IMR-90 (cell line): ENCODE measurements at regions not wholly inside any gene's neighbourhood (a gene's known extent, or its start where the extent isn't known, plus 50 kb on each side); places are given as distances from the start of the nearest gene placed in this dataset.

Source experiments
- ATAC-seq: fragments of 200-7000 bp; cut with Tn5 transposase; 2 replicates; pipeline ENCODE4 v1.9.1; 2020; ENCODE audit warnings: low read depth, mild to moderate bottlenecking, moderate library complexity
- BruUV-seq: library from RNA; stranded (reverse); fragments of 400-500 nt; replicated peaks from 2 replicates; lab custom pipeline; 2021; lab: Mats Ljungman, UMichigan
- CTCF ChIA-PET: fragments of 300-600 bp; formaldehyde crosslinking; extraction: SDS; loops from one replicate; lab custom pipeline; 2021; ENCODE audit warnings: antibody characterized with exemption; lab: Yijun Ruan, JAX
- POLR2A ChIA-PET: fragments of 300-600 bp; sonication (Branson Sonifier 250); formaldehyde crosslinking; loops from one replicate; lab custom pipeline; 2022; ENCODE audit warnings: antibody characterized with exemption; ENCODE audit not compliant: unreplicated experiment; lab: Charles Lee
- DNase-seq: peaks from one replicate; pipeline ENCODE4 v3.0.0; 2013
- H2AFZ ChIP-seq: replicated peaks from 2 replicates; pipeline ENCODE3; 2013; ENCODE audit warnings: low read length, mild to moderate bottlenecking; ENCODE audit not compliant: poor library complexity
- H2AK5ac ChIP-seq: 2 replicates; pipeline ENCODE4 v1.6.1; 2013; ENCODE audit warnings: low read depth, low read length, inconsistent platforms
- H2AK9ac ChIP-seq: replicated peaks from 2 replicates; pipeline ENCODE3; 2013; ENCODE audit warnings: mild to moderate bottlenecking, low read depth, low read length, moderate library complexity; ENCODE audit not compliant: poor library complexity
- H2BK120ac ChIP-seq: 2 replicates; pipeline ENCODE4 v1.6.1; 2013; ENCODE audit warnings: low read depth, low read length, inconsistent platforms
- H2BK15ac ChIP-seq: 3 replicates; pipeline ENCODE4 v1.6.1; 2013; ENCODE audit warnings: low read depth, low read length, inconsistent platforms
- H2BK20ac ChIP-seq: 2 replicates; pipeline ENCODE4 v1.6.1; 2013; ENCODE audit warnings: low read depth, mild to moderate bottlenecking, inconsistent platforms, low read length, moderate library complexity
- H2BK5ac ChIP-seq: 2 replicates; pipeline ENCODE4 v1.6.1; 2013; ENCODE audit warnings: mild to moderate bottlenecking, low read depth, low read length, inconsistent platforms; ENCODE audit not compliant: poor library complexity, severe bottlenecking
- H3K14ac ChIP-seq: replicated peaks from 2 replicates; pipeline ENCODE4 v1.6.1; 2013; ENCODE audit warnings: low read depth, low read length, inconsistent platforms
- H3K18ac ChIP-seq: 2 replicates; pipeline ENCODE4 v1.6.1; 2013; ENCODE audit warnings: low read depth, low read length, control low read depth
- H3K23ac ChIP-seq: 2 replicates; pipeline ENCODE4 v1.6.1; 2013; ENCODE audit warnings: low read depth, low read length, inconsistent platforms
- H3K27ac ChIP-seq: 2 replicates; pipeline ENCODE4 v1.5.1; 2013; ENCODE audit warnings: mild to moderate bottlenecking, control low read depth, low read length; ENCODE audit not compliant: insufficient read depth
- H3K27me3 ChIP-seq: 2 replicates; pipeline ENCODE4 v1.6.1; 2013; ENCODE audit warnings: low read length; ENCODE audit not compliant: control insufficient read depth, insufficient read depth
- H3K36me3 ChIP-seq: 2 replicates; pipeline ENCODE4 v1.6.1; 2013; ENCODE audit warnings: low read length, mixed read lengths; ENCODE audit not compliant: control insufficient read depth, insufficient read depth
- H3K4ac ChIP-seq: 2 replicates; pipeline ENCODE4 v1.6.1; 2013; ENCODE audit warnings: low read depth, low read length, inconsistent platforms
- H3K4me1 ChIP-seq: 2 replicates; pipeline ENCODE4 v1.6.1; 2013; ENCODE audit warnings: low read length, mixed read lengths; ENCODE audit not compliant: control insufficient read depth, insufficient read depth
- H3K4me2 ChIP-seq: 2 replicates; pipeline ENCODE4 v1.6.1; 2013; ENCODE audit warnings: low read depth, mild to moderate bottlenecking, control low read depth, low read length, moderate library complexity
- H3K4me3 ChIP-seq: 2 replicates; pipeline ENCODE4 v1.5.1; 2013; ENCODE audit warnings: low read depth, mild to moderate bottlenecking, control low read depth, low read length, moderate library complexity; ENCODE audit not compliant: insufficient read depth
- H3K56ac ChIP-seq: 2 replicates; pipeline ENCODE4 v1.6.1; 2013; ENCODE audit warnings: low read length, inconsistent platforms; ENCODE audit not compliant: insufficient read depth; ENCODE audit errors: extremely low read depth
- H3K79me1 ChIP-seq, 2 experiments: 2 replicates each; pipeline ENCODE4 v1.6.1; 2013; ENCODE audit warnings: low read length in 2 of 2, inconsistent platforms in 1 of 2, low read depth in 1 of 2
- H3K9ac ChIP-seq: 2 replicates; pipeline ENCODE4 v1.6.1; 2013; ENCODE audit warnings: low read depth, low read length, control low read depth
- H3K9me1 ChIP-seq: 2 replicates; pipeline ENCODE4 v1.6.1; 2013; ENCODE audit warnings: low read length, inconsistent platforms; ENCODE audit not compliant: insufficient read depth
- H3K9me3 ChIP-seq: 2 replicates; pipeline ENCODE4 v1.6.1; 2013; ENCODE audit warnings: low read length; ENCODE audit not compliant: control insufficient read depth, insufficient read depth
- H4K20me1 ChIP-seq: 2 replicates; pipeline ENCODE4 v1.6.1; 2013; ENCODE audit warnings: low read length, inconsistent platforms; ENCODE audit not compliant: insufficient read depth
- H4K5ac ChIP-seq: 2 replicates; pipeline ENCODE4 v1.6.1; 2013; ENCODE audit warnings: mild to moderate bottlenecking, low read depth, low read length, control low read depth
- H4K8ac ChIP-seq, 2 experiments: 2 replicates each; pipeline ENCODE4 v1.6.1; 2013; ENCODE audit warnings: low read depth in 2 of 2, low read length in 2 of 2, control low read depth in 1 of 2, inconsistent platforms in 1 of 2
- H4K91ac ChIP-seq: 2 replicates; pipeline ENCODE4 v1.6.1; 2013; ENCODE audit warnings: low read depth, low read length, inconsistent platforms; ENCODE audit not compliant: insufficient read depth
- BHLHE40 ChIP-seq: fragments of 150-350 bp; IDR thresholded peaks from 2 replicates; pipeline ENCODE4 v1.6.1; 2016; ENCODE audit warnings: mild to moderate bottlenecking, low read depth, low read length
- CEBPB ChIP-seq: IDR thresholded peaks from 2 replicates; pipeline ENCODE4 v1.6.1; 2012; ENCODE audit warnings: low read depth, low read length, improper control_type of control experiment
- CHD1 ChIP-seq: IDR thresholded peaks from 2 replicates; pipeline ENCODE4 v1.6.1; 2012; ENCODE audit warnings: low read depth, low read length, improper control_type of control experiment
- CTCF ChIP-seq: conservative IDR thresholded peaks from 2 replicates; pipeline ENCODE4 v1.5.1; 2012; ENCODE audit warnings: mild to moderate bottlenecking, low read depth, low read length, improper control_type of control experiment
- FOS ChIP-seq: fragments of 150-350 bp; IDR thresholded peaks from 2 replicates; pipeline ENCODE4 v1.6.1; 2016; ENCODE audit warnings: low read depth, low read length
- MAFK ChIP-seq: IDR thresholded peaks from 2 replicates; pipeline ENCODE4 v1.6.1; 2012; ENCODE audit warnings: low read depth, low read length, improper control_type of control experiment
- MAZ ChIP-seq: IDR thresholded peaks from 2 replicates; pipeline ENCODE4 v1.6.1; 2012; ENCODE audit warnings: low read depth, mild to moderate bottlenecking, low read length, improper control_type of control experiment, moderate library complexity, borderline replicate concordance
- MXI1 ChIP-seq: IDR thresholded peaks from 2 replicates; pipeline ENCODE4 v1.6.1; 2012; ENCODE audit warnings: low read depth, mild to moderate bottlenecking, low read length, moderate library complexity, borderline replicate concordance
- NFE2L2 ChIP-seq: fragments of 150-350 bp; IDR thresholded peaks from 2 replicates; pipeline ENCODE4 v1.6.1; 2016; ENCODE audit warnings: low read depth, mild to moderate bottlenecking, low read length
- POLR2A ChIP-seq: IDR thresholded peaks from 2 replicates; pipeline ENCODE4 v1.6.1; 2012; ENCODE audit warnings: mild to moderate bottlenecking, low read depth, low read length
- RAD21 ChIP-seq: IDR thresholded peaks from 2 replicates; pipeline ENCODE4 v1.6.1; 2012; ENCODE audit warnings: low read length, improper control_type of control experiment
- RCOR1 ChIP-seq: IDR thresholded peaks from 2 replicates; pipeline ENCODE4 v1.6.1; 2012; ENCODE audit warnings: mild to moderate bottlenecking, low read length, improper control_type of control experiment; ENCODE audit not compliant: insufficient replicate concordance
- RFX5 ChIP-seq: IDR thresholded peaks from 2 replicates; pipeline ENCODE4 v1.8.0; 2012; ENCODE audit warnings: low read depth, mild to moderate bottlenecking, low read length, moderate library complexity
- SMC3 ChIP-seq: fragments of 150-350 bp; IDR thresholded peaks from 2 replicates; pipeline ENCODE4 v1.6.1; 2016; ENCODE audit warnings: low read depth, mild to moderate bottlenecking, antibody characterized with exemption, low read length, moderate library complexity
- USF2 ChIP-seq: fragments of 150-350 bp; IDR thresholded peaks from 2 replicates; pipeline ENCODE4 v1.6.1; 2017; ENCODE audit warnings: mild to moderate bottlenecking, antibody characterized with exemption, low read length, low read depth
- WGBS, 2 experiments: methylation state at CpG; one replicate each; pipeline versions ENCODE4 v1.1.5 to v1.1.7; 2013; ENCODE audit warnings: missing lambda C conversion rate in 2 of 2; ENCODE audit not compliant: insufficient read length in 1 of 2; ENCODE audit errors: extremely low coverage in 2 of 2; 5-methylcytosine and 5-hydroxymethylcytosine counted together
- dilution Hi-C: fragments of 300-500 bp; cut with HindIII; formaldehyde crosslinking; loops from one replicate; pipeline ENCODE4 v1.14.3; 2018; ENCODE audit warnings: low sequenced_read_pairs; ENCODE audit not compliant: unreplicated experiment
- in situ Hi-C: fragments of 300-500 bp; cut with MboI; formaldehyde crosslinking; loops from 3 replicates; pipeline ENCODE4 v1.14.3; 2019; ENCODE audit warnings: low sequenced_read_pairs, inconsistent platforms, mixed read lengths
- intact Hi-C: fragments of 100-400 bp; cut with micrococcal nuclease; formaldehyde crosslinking; loops from 2 replicates; pipeline ENCODE4 v1.10.0; 2022
- TF ChIP-seq, protein P1 (sequence below): fragments of 150-350 bp; IDR thresholded peaks from 2 replicates; pipeline ENCODE4 v1.6.1; 2016; ENCODE audit warnings: low read depth, mild to moderate bottlenecking, low read length, moderate library complexity, borderline replicate concordance

- Histone ChIP-seq H2BK5ac (no peak overlapping the region), H2AK9ac (no peak overlapping the region), H2BK20ac (no peak overlapping the region), H3K9me1 (no peaks in the 10 kb centered on the region), H3K27me3 (no peaks in the 10 kb centered on the region), H3K79me1 (no peaks in the 10 kb centered on the region), H4K8ac (no peak overlapping the region), H3K4me1 (no peaks in the 10 kb centered on the region), H3K9me3 (no peaks in the 10 kb centered on the region), H3K14ac (no peak overlapping the region), H3K4me3 (no peak overlapping the region), H2AFZ (no peak overlapping the region), H3K4me2 (no peak overlapping the region), H3K4ac (no peak overlapping the region), H3K27ac (no peak overlapping the region), H2BK120ac (no peak overlapping the region), H4K20me1 (no peaks in the 10 kb centered on the region), H4K5ac (no peak overlapping the region), H3K9ac (no peak overlapping the region), H4K91ac (no peak overlapping the region), H2BK15ac (no peak overlapping the region), H3K18ac (no peak overlapping the region), H3K23ac (no peak overlapping the region), H3K56ac (no peak overlapping the region), H2AK5ac (no peak overlapping the region), H3K36me3 (no peaks in the 10 kb centered on the region)
- TF ChIP-seq, protein P1, sequence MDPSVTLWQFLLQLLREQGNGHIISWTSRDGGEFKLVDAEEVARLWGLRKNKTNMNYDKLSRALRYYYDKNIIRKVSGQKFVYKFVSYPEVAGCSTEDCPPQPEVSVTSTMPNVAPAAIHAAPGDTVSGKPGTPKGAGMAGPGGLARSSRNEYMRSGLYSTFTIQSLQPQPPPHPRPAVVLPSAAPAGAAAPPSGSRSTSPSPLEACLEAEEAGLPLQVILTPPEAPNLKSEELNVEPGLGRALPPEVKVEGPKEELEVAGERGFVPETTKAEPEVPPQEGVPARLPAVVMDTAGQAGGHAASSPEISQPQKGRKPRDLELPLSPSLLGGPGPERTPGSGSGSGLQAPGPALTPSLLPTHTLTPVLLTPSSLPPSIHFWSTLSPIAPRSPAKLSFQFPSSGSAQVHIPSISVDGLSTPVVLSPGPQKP: no peak
- TF ChIP-seq RFX5: no peak
- no peak for TF ChIP-seq CEBPB
- no peak for TF ChIP-seq USF2
- no peak for TF ChIP-seq SMC3
- TF ChIP-seq POLR2A: no peak
- no peak for TF ChIP-seq RCOR1
- TF ChIP-seq CHD1: no peak
- TF ChIP-seq MAFK: no peak
- no peak for TF ChIP-seq RAD21
- TF ChIP-seq MAZ: no peak
- no peak for TF ChIP-seq MXI1
- TF ChIP-seq BHLHE40: no peak
- TF ChIP-seq FOS: no peak
- TF ChIP-seq CTCF: no peak
- no peak for TF ChIP-seq NFE2L2
- dilution Hi-C loops (no loop called here), intact Hi-C loops (loop anchor here (10.0 kb wide), 1 partner anchor 310 kb away; no protein-coding TSS in a partner anchor), in situ Hi-C loops (no loop called here)
- BruUV-seq: no TSS peak
- peak; percentile 25 for DNase-seq
- ATAC-seq: no peak
- no CpG with 5 or more reads among the region's 1 CpG for WGBS, 2 experiments
- ChIA-PET POLR2A (no interaction called here), CTCF (no interaction called here)
Measured at GRCh38 chr2:167534443-167534842, 646.2 kb downstream of the XIRP2 start.
